ENCODE measurements at regions not wholly inside any gene's neighbourhood (a gene's known extent, or its start where the extent isn't known, plus 50 kb on each side); places are given as distances from the start of the nearest gene placed in this dataset.

GRCh38 chr11:130726234-130727037 is 189.8 kb downstream of the SNX19 start:
- Histone ChIP-seq H3K4me3 (ENCODE audit: low read length in 3 of 3) (no peak overlapping the region), H3K27ac (ENCODE audit: low read depth, low read length) (peak overlapping the region; percentile 25), H3K9ac (ENCODE audit: low read depth in 1 of 3, low read length in 3 of 3) (no peak overlapping the region), H3K36me3 (ENCODE audit: control insufficient read depth in 3 of 3, insufficient read depth in 3 of 3, low read length in 3 of 3) (no peaks in the 10 kb centered on the region), H3K4me1 (ENCODE audit: control insufficient read depth in 3 of 3, insufficient read depth in 3 of 3, low read length in 3 of 3) (peaks cover 11 to 25% (median 21%) of the 10 kb centered on the region in 3 donors), H3K9me3 (ENCODE audit: control insufficient read depth in 3 of 3, low read length in 3 of 3) (peaks cover 4 to 10% (median 6%) of the 10 kb centered on the region in 3 donors), H3K27me3 (ENCODE audit: control insufficient read depth in 3 of 3, insufficient read depth in 3 of 3, low read length in 3 of 3) (peaks cover 0 to 3% (median 0%) of the 10 kb centered on the region in 3 donors)

GRCh38 chr11:130727157-130728119 is 188.8 kb downstream of the SNX19 start:
- Histone ChIP-seq H3K9me3 (ENCODE audit: control insufficient read depth in 3 of 3, low read length in 3 of 3) (peaks cover 4 to 10% (median 6%) of the 10 kb centered on the region in 3 donors), H3K27ac (ENCODE audit: low read depth, low read length) (no peak overlapping the region), H3K36me3 (ENCODE audit: control insufficient read depth in 3 of 3, insufficient read depth in 3 of 3, low read length in 3 of 3) (no peaks in the 10 kb centered on the region), H3K4me3 (ENCODE audit: low read length in 3 of 3) (no peak overlapping the region), H3K9ac (ENCODE audit: low read depth in 1 of 3, low read length in 3 of 3) (no peak overlapping the region), H3K4me1 (ENCODE audit: control insufficient read depth in 3 of 3, insufficient read depth in 3 of 3, low read length in 3 of 3) (peaks cover 11 to 25% (median 21%) of the 10 kb centered on the region in 3 donors), H3K27me3 (ENCODE audit: control insufficient read depth in 3 of 3, insufficient read depth in 3 of 3, low read length in 3 of 3) (no peaks in the 10 kb centered on the region)

GRCh38 chr11:130728185-130729180 is 187.8 kb downstream of the SNX19 start:
- peaks cover 11 to 25% (median 21%) of the 10 kb centered on the region in 3 donors for H3K4me1 ChIP-seq (ENCODE audit: control insufficient read depth in 3 of 3, insufficient read depth in 3 of 3, low read length in 3 of 3)
- no peak overlapping the region for H3K27ac ChIP-seq (ENCODE audit: low read depth, low read length)
- H3K4me3 ChIP-seq (ENCODE audit: low read length in 3 of 3): no peak overlapping the region
- H3K9me3 ChIP-seq (ENCODE audit: control insufficient read depth in 3 of 3, low read length in 3 of 3): peaks cover 4 to 10% (median 6%) of the 10 kb centered on the region in 3 donors
- H3K9ac ChIP-seq (ENCODE audit: low read depth in 1 of 3, low read length in 3 of 3): no peak overlapping the region
- no peaks in the 10 kb centered on the region for H3K36me3 ChIP-seq (ENCODE audit: control insufficient read depth in 3 of 3, insufficient read depth in 3 of 3, low read length in 3 of 3)
- no peaks in the 10 kb centered on the region for H3K27me3 ChIP-seq (ENCODE audit: control insufficient read depth in 3 of 3, insufficient read depth in 3 of 3, low read length in 3 of 3)

DNA sequence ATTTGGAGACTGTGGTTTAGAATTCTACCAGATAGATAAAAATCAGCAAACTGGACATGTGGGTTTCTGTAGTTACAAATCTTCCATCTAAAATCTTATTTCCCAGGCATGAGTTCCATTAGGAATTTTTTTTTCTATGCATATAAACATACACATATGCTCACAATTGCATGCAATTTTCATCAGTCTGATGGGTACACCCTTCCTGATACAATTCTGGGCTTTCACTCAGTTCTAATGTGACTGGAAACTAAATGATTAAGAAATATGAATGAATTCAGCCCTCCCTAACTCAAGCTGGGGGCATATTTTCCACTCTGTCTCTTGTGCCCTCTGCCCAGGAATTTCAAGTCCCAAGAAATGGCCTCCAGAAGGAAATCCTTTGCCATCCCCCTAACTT is 187.1 kb downstream of the SNX19 start:
- Histone ChIP-seq H3K27me3 (ENCODE audit: control insufficient read depth in 3 of 3, insufficient read depth in 3 of 3, low read length in 3 of 3) (no peaks in the 10 kb centered on the region), H3K9me3 (ENCODE audit: control insufficient read depth in 3 of 3, low read length in 3 of 3) (peaks cover 4 to 10% (median 6%) of the 10 kb centered on the region in 3 donors), H3K4me1 (ENCODE audit: control insufficient read depth in 3 of 3, insufficient read depth in 3 of 3, low read length in 3 of 3) (peaks cover 11 to 25% (median 21%) of the 10 kb centered on the region in 3 donors), H3K4me3 (ENCODE audit: low read length in 3 of 3) (no peak overlapping the region), H3K9ac (ENCODE audit: low read depth in 1 of 3, low read length in 3 of 3) (no peak overlapping the region), H3K27ac (ENCODE audit: low read depth, low read length) (no peak overlapping the region), H3K36me3 (ENCODE audit: control insufficient read depth in 3 of 3, insufficient read depth in 3 of 3, low read length in 3 of 3) (no peaks in the 10 kb centered on the region)

DNA sequence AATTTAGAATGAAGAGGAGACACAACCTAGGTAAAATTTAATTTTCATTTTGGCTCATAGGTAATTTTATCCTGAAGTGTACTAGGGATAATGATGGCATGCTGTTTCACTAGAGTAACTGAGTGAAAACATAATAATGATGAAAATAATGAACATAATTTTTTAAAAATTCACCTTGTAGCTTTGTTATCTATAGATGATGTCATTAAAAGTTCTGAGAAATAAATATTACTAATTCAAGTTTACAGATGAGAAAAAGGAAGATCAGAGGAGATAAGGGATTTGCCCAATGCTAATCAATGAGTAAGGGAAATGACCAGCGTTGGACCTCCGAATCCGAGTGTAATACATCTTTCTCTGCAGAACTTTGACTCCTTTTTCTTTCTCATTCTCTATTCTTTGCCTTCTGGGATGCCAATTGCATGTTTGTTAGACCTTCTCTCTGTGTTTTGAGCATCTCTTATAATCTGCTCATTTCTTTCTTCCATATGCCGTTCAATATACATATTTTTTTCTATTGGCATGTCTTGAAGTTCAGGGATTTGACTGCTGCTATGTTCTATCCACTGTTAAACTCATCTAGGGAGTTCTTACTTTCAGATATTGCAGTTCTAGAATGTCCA is 186.5 kb downstream of the SNX19 start:
- Histone ChIP-seq H3K27ac (ENCODE audit: low read depth, low read length) (no peak overlapping the region), H3K9me3 (ENCODE audit: control insufficient read depth in 3 of 3, low read length in 3 of 3) (peaks cover 6 to 10% (median 6%) of the 10 kb centered on the region in 3 donors), H3K4me3 (ENCODE audit: low read length in 3 of 3) (no peak overlapping the region), H3K4me1 (ENCODE audit: control insufficient read depth in 3 of 3, insufficient read depth in 3 of 3, low read length in 3 of 3) (peaks cover 11 to 25% (median 21%) of the 10 kb centered on the region in 3 donors), H3K9ac (ENCODE audit: low read depth in 1 of 3, low read length in 3 of 3) (no peak overlapping the region), H3K27me3 (ENCODE audit: control insufficient read depth in 3 of 3, insufficient read depth in 3 of 3, low read length in 3 of 3) (no peaks in the 10 kb centered on the region), H3K36me3 (ENCODE audit: control insufficient read depth in 3 of 3, insufficient read depth in 3 of 3, low read length in 3 of 3) (no peaks in the 10 kb centered on the region)

- H3K9ac ChIP-seq (ENCODE audit: low read depth in 1 of 3, low read length in 3 of 3): no peak overlapping the region
- peaks cover 6 to 11% (median 10%) of the 10 kb centered on the region in 3 donors for H3K9me3 ChIP-seq (ENCODE audit: control insufficient read depth in 3 of 3, low read length in 3 of 3)
- H3K27ac ChIP-seq (ENCODE audit: low read depth, low read length): no peak overlapping the region
- no peak overlapping the region for H3K4me3 ChIP-seq (ENCODE audit: low read length in 3 of 3)
- peaks cover under 1 to 15% (median 11%) of the 10 kb centered on the region in 3 donors for H3K4me1 ChIP-seq (ENCODE audit: control insufficient read depth in 3 of 3, insufficient read depth in 3 of 3, low read length in 3 of 3)
- no peaks in the 10 kb centered on the region for H3K36me3 ChIP-seq (ENCODE audit: control insufficient read depth in 3 of 3, insufficient read depth in 3 of 3, low read length in 3 of 3)
- no peaks in the 10 kb centered on the region for H3K27me3 ChIP-seq (ENCODE audit: control insufficient read depth in 3 of 3, insufficient read depth in 3 of 3, low read length in 3 of 3)
Observed at GRCh38 chr11:130731401-130731800, 184.9 kb downstream of the SNX19 start.

DNA sequence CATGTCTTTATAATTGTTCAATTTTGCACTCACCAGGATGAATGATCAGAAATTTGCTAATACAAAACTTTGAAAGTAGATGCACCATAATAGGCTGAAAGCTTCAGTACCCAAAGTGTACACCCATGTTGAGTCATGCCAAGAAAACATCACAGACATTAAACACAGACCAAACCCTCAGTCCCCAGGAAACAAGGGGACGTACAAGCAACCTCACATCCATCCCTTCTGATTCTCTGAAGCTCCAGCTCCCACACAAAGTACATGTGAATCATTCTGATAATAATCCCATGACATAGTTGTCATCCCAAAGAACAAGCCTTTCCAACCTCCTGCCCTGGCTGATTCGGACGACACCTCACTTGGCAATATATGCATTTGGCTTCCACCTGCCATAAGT is 183.8 kb downstream of the SNX19 start:
- peaks cover 6 to 11% (median 10%) of the 10 kb centered on the region in 3 donors for H3K9me3 ChIP-seq (ENCODE audit: control insufficient read depth in 3 of 3, low read length in 3 of 3)
- H3K9ac ChIP-seq (ENCODE audit: low read depth in 1 of 3, low read length in 3 of 3): no peak overlapping the region
- H3K27me3 ChIP-seq (ENCODE audit: control insufficient read depth in 3 of 3, insufficient read depth in 3 of 3, low read length in 3 of 3): no peaks in the 10 kb centered on the region
- no peak overlapping the region for H3K27ac ChIP-seq (ENCODE audit: low read depth, low read length)
- H3K36me3 ChIP-seq (ENCODE audit: control insufficient read depth in 3 of 3, insufficient read depth in 3 of 3, low read length in 3 of 3): no peaks in the 10 kb centered on the region
- H3K4me1 ChIP-seq (ENCODE audit: control insufficient read depth in 3 of 3, insufficient read depth in 3 of 3, low read length in 3 of 3): peaks cover 0 to 6% (median 4%) of the 10 kb centered on the region in 3 donors
- no peak overlapping the region for H3K4me3 ChIP-seq (ENCODE audit: low read length in 3 of 3)

DNA sequence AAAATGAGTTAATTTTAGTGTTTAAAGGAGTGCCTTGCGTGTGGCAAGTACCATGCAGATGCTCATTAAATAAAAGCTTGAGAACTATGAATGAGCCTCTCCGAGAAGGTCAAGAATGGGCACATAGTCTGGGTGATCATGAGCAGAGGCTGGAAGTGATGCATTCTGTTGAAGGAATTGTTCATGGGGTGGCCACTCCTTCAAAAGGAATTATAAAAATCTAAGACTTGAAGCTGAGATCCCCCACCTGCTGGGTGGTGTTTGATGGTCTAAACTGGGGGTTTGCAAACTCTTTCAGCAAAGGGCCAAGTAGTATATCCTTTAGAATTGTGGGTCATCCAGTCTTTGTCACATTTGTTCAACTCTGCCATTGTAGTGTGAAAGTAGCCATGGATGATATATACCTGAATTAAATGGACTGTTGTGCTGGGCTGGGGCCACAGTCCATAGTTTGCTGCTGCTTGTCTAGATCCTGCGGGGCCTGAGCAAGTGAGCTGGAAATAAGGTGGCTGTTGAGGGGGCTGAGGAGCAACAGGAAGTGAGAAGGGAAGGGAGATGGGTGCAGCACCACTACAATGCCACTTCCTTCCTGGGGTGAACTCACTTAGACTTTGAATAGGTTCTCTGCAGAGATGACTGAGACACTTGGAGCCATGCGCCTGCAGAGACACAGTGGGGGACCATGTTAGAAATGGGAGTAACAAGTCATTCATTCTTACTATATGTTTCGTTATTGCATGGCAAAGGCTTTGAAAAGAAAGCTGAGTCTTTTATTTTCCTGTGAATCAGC is 179.0 kb downstream of the SNX19 start:
- H3K36me3 ChIP-seq (ENCODE audit: control insufficient read depth in 3 of 3, insufficient read depth in 3 of 3, low read length in 3 of 3): no peaks in the 10 kb centered on the region
- H3K9ac ChIP-seq (ENCODE audit: low read depth in 1 of 3, low read length in 3 of 3): no peak overlapping the region
- H3K4me1 ChIP-seq (ENCODE audit: control insufficient read depth in 3 of 3, insufficient read depth in 3 of 3, low read length in 3 of 3): peaks cover 0 to 9% (median 5%) of the 10 kb centered on the region in 3 donors
- H3K4me3 ChIP-seq (ENCODE audit: low read length in 3 of 3): no peak overlapping the region
- H3K27ac ChIP-seq (ENCODE audit: low read depth, low read length): peak overlapping the region; percentile 36
- peaks cover 0 to 10% (median 0%) of the 10 kb centered on the region in 3 donors for H3K9me3 ChIP-seq (ENCODE audit: control insufficient read depth in 3 of 3, low read length in 3 of 3)
- H3K27me3 ChIP-seq (ENCODE audit: control insufficient read depth in 3 of 3, insufficient read depth in 3 of 3, low read length in 3 of 3): no peaks in the 10 kb centered on the region

All from skeletal muscle tissue (tissue), 3 donors.